Omental fat pad (tissue), 3 donors: ENCODE measurements at regions not wholly inside any gene's neighbourhood (a gene's known extent, or its start where the extent isn't known, plus 50 kb on each side); places are given as distances from the start of the nearest gene placed in this dataset.

Experiments used
- ATAC-seq: fragments of 150-250 bp; one replicate; pipeline ENCODE4 v1.9.1; 2016; ENCODE audit warnings: mild to moderate bottlenecking, moderate library complexity; ENCODE audit not compliant: low FRiP score
- DNase-seq: peaks from one replicate; pipeline ENCODE4 v3.0.0-alpha.2; 2019; ENCODE audit warnings: low spot score
- CTCF ChIP-seq, 3 donors: fragments of 450-650 bp; IDR thresholded peaks; one replicate each; pipeline ENCODE4 v1.5.1; 2016 to 2017; ENCODE audit warnings: antibody characterized with exemption in 3 of 3, mild to moderate bottlenecking in 3 of 3, moderate library complexity in 2 of 3

GRCh38 chr1:212221801-212222200 lies 63.4 kb upstream of the PPP2R5A start:
- ATAC-seq (no peak), DNase-seq (no peak)
- TF ChIP-seq CTCF (IDR thresholded peaks at IDR 0.05), result no peak

GRCh38 chr1:212224102-212224501 lies 61.1 kb upstream of the PPP2R5A start:
- ATAC-seq (no peak), DNase-seq (no peak)
- no peak for TF ChIP-seq CTCF (IDR thresholded peaks at IDR 0.05)

- DNase-seq (no peak), ATAC-seq (no peak)
- no peak for TF ChIP-seq CTCF (IDR thresholded peaks at IDR 0.05)
These were observed 59.8 kb upstream of the PPP2R5A start for GRCh38 chr1:212225416-212225815.

GRCh38 chr1:212225871-212226302 lies 59.3 kb upstream of the PPP2R5A start:
- TF ChIP-seq CTCF (IDR thresholded peaks at IDR 0.05), result no peak
- ATAC-seq (no peak), DNase-seq (no peak)

- no peak for TF ChIP-seq CTCF (IDR thresholded peaks at IDR 0.05)
- ATAC-seq (no peak), DNase-seq (no peak)
These were observed 58.7 kb upstream of the PPP2R5A start for GRCh38 chr1:212226467-212226866.

GRCh38 chr1:212228076-212228475 lies 57.1 kb upstream of the PPP2R5A start:
- DNase-seq, result no peak
- ATAC-seq, result no peak
- no peak for TF ChIP-seq CTCF (IDR thresholded peaks at IDR 0.05)

GRCh38 chr1:212228591-212229119 lies 56.6 kb upstream of the PPP2R5A start:
- TF ChIP-seq CTCF (IDR thresholded peaks at IDR 0.05), result no peak
- ATAC-seq (no peak), DNase-seq (no peak)
